ENCODE measurements at regions not wholly inside any gene's neighbourhood (a gene's known extent, or its start where the extent isn't known, plus 50 kb on each side); places are given as distances from the start of the nearest gene placed in this dataset.

- TF ChIP-seq CTCF (IDR thresholded peaks at IDR 0.05; ENCODE audit: insufficient read depth, low read length, poor library complexity, severe bottlenecking): no peak
- no peak for DNase-seq (ENCODE audit: extremely low read depth, insufficient read length)
Measured at GRCh38 chr2:21792571-21792970, 668.8 kb downstream of the TDRD15 start.

GRCh38 chr2:21793461-21793860 is 669.7 kb downstream of the TDRD15 start:
- TF ChIP-seq CTCF (IDR thresholded peaks at IDR 0.05; ENCODE audit: insufficient read depth, low read length, poor library complexity, severe bottlenecking): no peak
- no peak overlapping the region for H3K4me3 ChIP-seq (replicated peaks; ENCODE audit: low read depth, low read length)
- H3K36me3 ChIP-seq (ENCODE audit: control insufficient read depth, insufficient read depth, low read length): no peaks in the 10 kb centered on the region
- no peaks in the 10 kb centered on the region for H3K27me3 ChIP-seq (replicated peaks; ENCODE audit: control insufficient read depth, insufficient read depth, low read length)
- DNase-seq (ENCODE audit: extremely low read depth, insufficient read length): no peak

More at GRCh38 chr2:21792571-21792970, 668.8 kb downstream of the TDRD15 start:
- H3K36me3 ChIP-seq (ENCODE audit: control insufficient read depth, insufficient read depth, low read length): no peaks in the 10 kb centered on the region
- no peaks in the 10 kb centered on the region for H3K27me3 ChIP-seq (replicated peaks; ENCODE audit: control insufficient read depth, insufficient read depth, low read length)
- no peak overlapping the region for H3K4me3 ChIP-seq (replicated peaks; ENCODE audit: low read depth, low read length)

- Histone ChIP-seq H3K4me3 (replicated peaks; ENCODE audit: low read depth, low read length) (no peak overlapping the region), H3K27me3 (replicated peaks; ENCODE audit: control insufficient read depth, insufficient read depth, low read length) (no peaks in the 10 kb centered on the region), H3K36me3 (ENCODE audit: control insufficient read depth, insufficient read depth, low read length) (no peaks in the 10 kb centered on the region)
- no peak for DNase-seq (ENCODE audit: extremely low read depth, insufficient read length)
- no peak for TF ChIP-seq CTCF (IDR thresholded peaks at IDR 0.05; ENCODE audit: insufficient read depth, low read length, poor library complexity, severe bottlenecking)
Measured at GRCh38 chr2:21794611-21795010, 670.8 kb downstream of the TDRD15 start.

GRCh38 chr2:21800356-21800755 is 676.6 kb downstream of the TDRD15 start:
- H3K27me3 ChIP-seq (replicated peaks; ENCODE audit: control insufficient read depth, insufficient read depth, low read length): no peaks in the 10 kb centered on the region
- TF ChIP-seq CTCF (IDR thresholded peaks at IDR 0.05; ENCODE audit: insufficient read depth, low read length, poor library complexity, severe bottlenecking): no peak
- DNase-seq (ENCODE audit: extremely low read depth, insufficient read length): no peak

GRCh38 chr2:21803550-21803949 is 679.8 kb downstream of the TDRD15 start:
- TF ChIP-seq CTCF (IDR thresholded peaks at IDR 0.05; ENCODE audit: insufficient read depth, low read length, poor library complexity, severe bottlenecking): no peak
- Histone ChIP-seq H3K36me3 (ENCODE audit: control insufficient read depth, insufficient read depth, low read length) (no peaks in the 10 kb centered on the region), H3K4me3 (replicated peaks; ENCODE audit: low read depth, low read length) (no peak overlapping the region), H3K27me3 (replicated peaks; ENCODE audit: control insufficient read depth, insufficient read depth, low read length) (no peaks in the 10 kb centered on the region)
- DNase-seq (ENCODE audit: extremely low read depth, insufficient read length): no peak

More at GRCh38 chr2:21800356-21800755, 676.6 kb downstream of the TDRD15 start:
- H3K36me3 ChIP-seq (ENCODE audit: control insufficient read depth, insufficient read depth, low read length): no peaks in the 10 kb centered on the region
- H3K4me3 ChIP-seq (replicated peaks; ENCODE audit: low read depth, low read length): no peak overlapping the region

GRCh38 chr2:21804151-21804550 is 680.4 kb downstream of the TDRD15 start:
- H3K4me3 ChIP-seq (replicated peaks; ENCODE audit: low read depth, low read length): no peak overlapping the region
- no peaks in the 10 kb centered on the region for H3K36me3 ChIP-seq (ENCODE audit: control insufficient read depth, insufficient read depth, low read length)
- DNase-seq (ENCODE audit: extremely low read depth, insufficient read length): no peak
- H3K27me3 ChIP-seq (replicated peaks; ENCODE audit: control insufficient read depth, insufficient read depth, low read length): no peaks in the 10 kb centered on the region
- TF ChIP-seq CTCF (IDR thresholded peaks at IDR 0.05; ENCODE audit: insufficient read depth, low read length, poor library complexity, severe bottlenecking): no peak
